ENCODE measurements at regions not wholly inside any gene's neighbourhood (a gene's known extent, or its start where the extent isn't known, plus 50 kb on each side); places are given as distances from the start of the nearest gene placed in this dataset.
"Not testable (repeated sequence)": the region's sequence is repeated elsewhere in the genome, so short reads cannot be mapped to it uniquely, and the experiment has no call there.

DNA sequence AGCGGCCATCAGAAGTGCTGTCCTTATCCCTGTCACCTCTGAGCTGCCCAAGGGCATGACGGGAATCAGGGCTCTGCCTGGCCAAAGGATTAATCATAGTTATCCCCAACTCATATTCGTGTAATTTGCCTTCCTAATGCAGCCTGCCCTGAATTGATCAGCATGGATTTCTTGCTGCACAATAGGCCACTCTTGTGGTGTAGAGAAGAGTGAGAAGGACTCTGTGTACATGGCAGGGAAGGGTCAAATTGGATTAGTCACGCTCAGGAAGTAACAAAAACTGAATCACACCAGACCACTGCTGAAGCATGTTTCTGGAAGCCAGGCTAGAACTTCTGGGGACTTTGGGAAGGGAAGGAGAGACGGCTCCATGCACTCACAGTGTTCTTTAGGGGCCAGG is 227.0 kb downstream of the BUB3 start:
- no peak for DNase-seq

GRCh38 chr10:123382491-123382890 is 228.3 kb downstream of the BUB3 start:
- DNase-seq, result no peak

DNA sequence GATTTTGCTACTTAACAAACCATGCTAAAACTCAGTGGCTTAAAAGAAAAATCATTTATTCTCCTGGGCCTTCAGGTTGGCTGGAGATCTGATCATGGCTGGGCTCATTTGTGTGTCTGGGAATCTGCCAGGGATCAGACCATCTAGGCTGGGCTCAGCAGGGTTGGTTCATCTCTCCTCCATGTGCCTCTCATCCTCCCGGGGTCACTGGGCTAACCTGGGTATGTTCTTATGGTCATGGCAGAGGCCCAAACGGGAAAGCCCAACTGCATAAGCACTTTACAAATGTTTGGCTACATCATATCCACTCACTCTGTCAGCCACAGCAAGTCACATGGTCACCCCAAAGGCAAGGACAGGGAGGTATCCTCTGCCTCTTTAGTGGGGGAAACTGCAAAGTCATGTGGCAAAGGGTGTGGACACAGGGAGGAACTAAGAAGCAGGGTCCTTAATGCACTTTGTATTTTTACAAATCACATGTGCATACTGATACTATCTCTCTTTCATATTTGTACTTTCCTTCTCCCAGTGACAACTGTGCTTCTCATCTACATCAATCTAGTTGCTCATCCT is 231.4 kb downstream of the BUB3 start:
- DNase-seq, result no peak

- no peak for DNase-seq
Observed at GRCh38 chr10:123389520-123389919, 235.3 kb downstream of the BUB3 start.

DNA sequence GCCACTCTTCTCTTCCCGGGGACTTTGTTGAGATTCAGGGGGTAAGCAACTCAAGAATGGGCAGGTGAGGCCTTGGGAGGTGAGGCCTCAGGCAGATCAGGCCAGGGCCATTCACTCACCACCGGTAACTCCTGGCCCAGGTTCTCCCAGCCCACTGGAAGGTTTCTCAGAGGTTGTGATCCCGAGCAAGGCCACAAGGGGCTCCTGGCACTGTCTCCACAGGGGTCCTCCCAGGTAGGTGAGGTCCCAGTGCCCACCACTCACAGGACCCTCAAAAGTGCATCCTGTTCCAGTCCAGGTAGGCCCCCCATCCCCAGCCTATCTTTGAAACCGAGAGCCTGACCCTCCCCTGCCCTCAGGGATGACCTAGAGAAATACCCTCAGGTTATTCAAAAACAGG is 236.1 kb downstream of the BUB3 start:
- no peak for DNase-seq

DNA sequence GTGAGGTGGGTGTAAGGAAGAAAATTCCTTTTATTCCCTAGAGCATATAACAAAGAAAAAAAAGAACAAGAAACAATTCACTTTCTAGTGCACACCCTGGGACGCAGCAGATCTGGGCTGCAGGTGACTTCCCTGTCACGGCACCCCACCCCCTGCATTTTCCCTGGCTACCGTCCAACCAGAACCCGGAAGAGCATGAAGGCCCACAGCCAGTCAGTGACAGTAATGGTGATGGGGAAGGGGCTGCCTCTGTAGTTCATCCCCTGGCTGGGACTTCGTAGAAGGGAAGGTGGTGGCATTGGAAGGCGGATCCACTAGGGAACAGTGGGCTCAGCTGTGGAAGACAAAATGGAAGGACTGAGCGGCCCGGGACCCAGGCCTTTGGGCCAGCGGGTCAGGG is 236.7 kb downstream of the BUB3 start:
- DNase-seq, result no peak

- no peak for DNase-seq
Observed at GRCh38 chr10:123391275-123392028, 237.2 kb downstream of the BUB3 start.

DNA sequence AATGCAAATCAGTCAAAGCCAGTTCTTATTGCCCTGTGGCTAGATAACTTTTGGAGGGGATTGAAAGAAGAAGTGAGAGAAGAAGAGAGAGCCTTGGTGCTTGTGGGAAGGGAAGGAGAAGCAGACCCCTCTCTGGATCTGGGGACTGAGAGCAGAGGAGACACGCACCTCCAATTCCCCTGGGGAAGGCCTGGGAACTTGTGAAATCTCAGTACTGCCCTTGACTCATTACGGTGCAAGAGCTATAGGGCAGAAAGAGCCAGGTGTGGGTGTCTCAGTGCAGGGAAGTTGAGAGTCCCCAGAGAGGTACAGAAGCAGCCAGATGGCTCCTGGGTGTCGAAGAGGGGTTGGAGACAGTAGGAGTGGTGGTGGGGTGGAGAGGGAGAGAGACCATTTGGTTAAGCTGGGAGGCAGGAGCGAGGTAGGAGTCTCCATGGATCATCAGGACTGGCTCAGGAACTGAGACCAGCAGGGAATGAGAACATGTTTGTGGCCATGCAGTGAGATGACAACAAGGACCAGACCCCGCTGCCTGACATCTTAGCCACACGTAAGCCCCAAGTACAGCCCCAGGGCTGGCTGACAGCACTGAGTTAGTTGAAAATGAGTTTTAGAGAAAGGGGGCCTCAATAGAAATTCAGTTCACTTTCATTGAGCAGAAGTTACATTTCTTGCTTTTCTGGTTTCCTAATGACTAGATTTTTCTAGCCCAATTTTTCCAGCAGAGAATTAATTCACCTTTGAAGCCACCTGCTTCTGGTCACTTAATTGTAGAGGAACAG is 238.2 kb downstream of the BUB3 start:
- no peak for DNase-seq

- no peak for DNase-seq
Observed at GRCh38 chr10:123393170-123393569, 239.0 kb downstream of the BUB3 start.

- no peak for DNase-seq
Observed at GRCh38 chr10:123394382-123394781, 240.2 kb downstream of the BUB3 start.

GRCh38 chr10:123395234-123395633 is 241.0 kb downstream of the BUB3 start:
- DNase-seq, result not testable (repeated sequence)

DNA sequence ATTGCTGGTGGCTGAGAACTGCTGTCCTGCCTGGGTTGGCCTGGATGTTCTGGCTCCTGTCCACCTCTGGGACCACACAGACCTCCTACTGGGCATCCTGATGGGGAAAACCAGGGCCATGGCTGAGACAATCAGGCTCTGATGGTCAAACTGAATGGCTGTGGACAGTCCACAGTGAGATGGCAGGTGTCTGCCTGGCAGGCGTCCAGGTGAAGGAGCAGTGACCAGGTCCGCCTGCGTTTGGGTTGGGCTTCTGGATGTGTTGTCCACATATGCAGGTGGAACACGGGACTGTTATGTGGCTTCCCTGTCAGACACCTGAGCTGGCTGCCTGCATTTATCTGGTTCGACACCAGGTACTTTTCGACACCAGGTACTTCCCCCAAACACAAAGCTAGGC is 241.7 kb downstream of the BUB3 start:
- no peak for DNase-seq

GRCh38 chr10:123398180-123398591 is 244.0 kb downstream of the BUB3 start:
- DNase-seq, result no peak

- DNase-seq, result no peak
Observed at GRCh38 chr10:123398756-123399155, 244.6 kb downstream of the BUB3 start.

GRCh38 chr10:123399276-123399839 is 245.2 kb downstream of the BUB3 start:
- DNase-seq, result no peak

DNA sequence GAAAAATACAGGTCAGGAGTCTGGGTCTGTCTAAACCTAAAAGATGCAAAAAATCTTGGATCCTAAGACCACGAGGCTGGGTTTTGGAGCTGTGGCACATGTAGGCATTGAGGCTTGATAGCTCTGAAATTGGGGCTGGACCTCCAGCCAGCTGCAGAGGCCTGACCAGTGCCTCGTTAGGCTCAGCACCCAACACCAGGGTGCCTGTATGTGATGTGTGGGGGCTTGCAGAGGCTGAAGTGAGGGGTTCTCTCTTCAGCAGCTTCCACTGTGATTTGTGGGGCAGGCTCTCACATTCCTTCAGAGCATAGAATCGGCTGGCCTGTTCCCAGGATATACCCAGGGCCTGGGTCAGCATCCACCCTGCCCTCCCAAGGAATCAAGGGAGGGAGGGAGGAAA is 247.8 kb downstream of the BUB3 start:
- DNase-seq, result no peak

- no peak for DNase-seq
Observed at GRCh38 chr10:123402656-123403055, 248.5 kb downstream of the BUB3 start.

DNA sequence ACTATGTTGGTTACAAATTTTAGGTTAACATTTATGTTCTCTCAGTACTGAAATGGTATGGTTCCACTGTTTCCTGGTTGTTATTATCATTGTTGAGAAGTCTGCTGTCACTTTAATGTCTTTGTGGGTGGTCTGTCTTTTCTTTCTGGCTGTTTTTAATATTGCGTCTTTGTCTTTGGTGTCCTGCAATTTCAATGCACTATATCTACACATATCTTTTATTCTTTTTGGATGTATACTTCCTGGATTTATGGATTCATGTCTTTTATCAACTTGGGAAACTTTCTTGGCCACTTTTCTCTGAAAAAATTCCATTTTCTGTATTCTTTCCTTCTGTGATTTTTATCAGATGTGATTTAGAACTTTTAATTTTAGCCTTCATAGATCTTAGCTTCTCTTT is 250.2 kb downstream of the BUB3 start:
- DNase-seq, result no peak

GRCh38 chr10:123408660-123409059 is 254.5 kb downstream of the BUB3 start:
- no peak for DNase-seq

DNA sequence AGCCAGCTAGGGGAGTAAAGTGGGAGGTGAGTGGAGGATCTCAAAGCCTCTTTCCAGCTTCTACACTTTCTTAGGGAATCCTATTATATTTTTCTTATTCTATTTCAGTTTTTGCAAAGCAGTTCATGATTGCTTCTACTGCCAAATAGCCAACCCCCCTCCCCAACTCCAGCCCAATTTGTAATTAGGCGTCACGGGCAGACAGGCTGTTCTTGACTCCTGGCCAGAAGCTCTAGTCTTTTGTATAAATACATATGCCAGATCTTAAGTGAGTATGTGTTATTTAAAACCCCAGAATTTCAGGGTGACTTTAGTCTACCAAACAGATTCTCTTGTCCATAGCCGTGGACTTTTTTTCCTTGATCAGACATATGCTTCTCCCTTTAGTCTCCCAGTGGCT is 255.2 kb downstream of the BUB3 start:
- no peak for DNase-seq

DNA sequence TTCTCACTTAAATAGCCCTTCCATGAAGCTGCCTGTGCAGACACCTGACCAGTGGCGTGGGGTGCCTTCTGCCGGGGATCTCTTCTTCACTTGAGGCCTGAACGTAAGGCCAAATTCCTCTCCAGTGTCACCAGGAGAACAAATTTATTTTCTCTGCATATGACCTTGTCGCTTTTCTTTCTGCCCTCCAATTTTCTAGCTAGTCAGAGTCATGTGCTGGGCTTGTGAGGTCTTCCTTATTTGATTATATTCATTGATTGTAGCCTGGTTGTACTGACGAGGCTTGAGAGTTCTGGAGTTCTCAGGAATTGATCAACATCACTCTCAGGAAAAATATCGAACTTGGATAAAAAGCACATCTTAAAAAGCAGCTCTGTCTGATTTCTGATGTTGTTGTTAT is 255.7 kb downstream of the BUB3 start:
- DNase-seq, result no peak

- no peak for DNase-seq
Observed at GRCh38 chr10:123413353-123413752, 252.8 kb upstream of the GPR26 start.

GRCh38 chr10:123415523-123415922 is 250.6 kb upstream of the GPR26 start:
- DNase-seq, result no peak

DNA sequence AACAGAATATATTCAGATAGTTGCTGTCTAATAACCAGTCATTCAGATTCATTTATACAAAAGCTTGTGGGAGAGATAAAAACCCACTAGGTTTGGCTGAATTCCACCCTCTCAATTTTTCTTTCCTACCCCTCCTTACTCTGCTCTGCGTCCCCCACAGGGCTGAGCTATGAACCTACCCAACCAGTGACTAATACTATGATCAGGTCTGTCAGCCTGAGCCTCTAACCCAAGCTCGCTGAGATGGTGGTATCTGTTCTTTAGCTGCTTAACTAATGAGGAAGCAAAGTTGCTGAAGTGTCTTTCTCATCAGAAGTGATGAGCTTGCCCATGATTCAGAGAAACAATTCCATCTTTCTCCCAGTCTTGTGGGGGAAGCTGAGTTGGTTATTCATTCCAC is 248.7 kb upstream of the GPR26 start:
- no peak for DNase-seq

All from NCI-H1930 (cell line).